GM12865 (cell line): ENCODE measurements at regions not wholly inside any gene's neighbourhood (a gene's known extent, or its start where the extent isn't known, plus 50 kb on each side); places are given as distances from the start of the nearest gene placed in this dataset.

Experiments
- DNase-seq: peaks from one replicate; pipeline ENCODE4 v3.0.0; 2010; ENCODE audit warnings: low read depth
- H3K4me3 ChIP-seq: 2 replicates; pipeline ENCODE4 v1.5.1; 2011; ENCODE audit warnings: mild to moderate bottlenecking, low read depth, low read length, control low read depth
- TF ChIP-seq, protein P1 (sequence below): IDR thresholded peaks from 2 replicates; pipeline ENCODE4 v1.5.1; 2011; ENCODE audit warnings: low read length, control low read depth, low read depth, inconsistent platforms; ENCODE audit not compliant: insufficient read depth; ENCODE audit errors: missing control alignments

DNA sequence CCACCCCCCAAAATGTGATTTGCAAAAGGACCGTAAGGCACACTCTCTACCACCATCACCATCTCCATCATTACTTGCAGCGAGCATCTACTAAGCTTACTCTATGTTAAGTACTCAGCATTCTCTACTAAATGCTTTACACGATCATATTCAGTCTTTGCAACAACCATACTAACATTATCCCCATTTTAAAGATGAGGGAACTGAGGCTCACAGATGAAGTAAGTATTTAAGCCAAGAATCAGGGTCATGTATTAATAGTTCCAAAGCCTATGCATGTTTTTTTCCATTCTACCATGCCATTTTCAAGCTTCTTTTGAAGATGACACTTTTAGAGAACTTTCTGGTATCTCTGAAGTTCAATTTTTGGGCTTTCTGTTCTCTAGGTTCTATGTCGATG lies 121.7 kb upstream of the ANKRD55 start:
- DNase-seq, result no peak
- TF ChIP-seq, protein P1, sequence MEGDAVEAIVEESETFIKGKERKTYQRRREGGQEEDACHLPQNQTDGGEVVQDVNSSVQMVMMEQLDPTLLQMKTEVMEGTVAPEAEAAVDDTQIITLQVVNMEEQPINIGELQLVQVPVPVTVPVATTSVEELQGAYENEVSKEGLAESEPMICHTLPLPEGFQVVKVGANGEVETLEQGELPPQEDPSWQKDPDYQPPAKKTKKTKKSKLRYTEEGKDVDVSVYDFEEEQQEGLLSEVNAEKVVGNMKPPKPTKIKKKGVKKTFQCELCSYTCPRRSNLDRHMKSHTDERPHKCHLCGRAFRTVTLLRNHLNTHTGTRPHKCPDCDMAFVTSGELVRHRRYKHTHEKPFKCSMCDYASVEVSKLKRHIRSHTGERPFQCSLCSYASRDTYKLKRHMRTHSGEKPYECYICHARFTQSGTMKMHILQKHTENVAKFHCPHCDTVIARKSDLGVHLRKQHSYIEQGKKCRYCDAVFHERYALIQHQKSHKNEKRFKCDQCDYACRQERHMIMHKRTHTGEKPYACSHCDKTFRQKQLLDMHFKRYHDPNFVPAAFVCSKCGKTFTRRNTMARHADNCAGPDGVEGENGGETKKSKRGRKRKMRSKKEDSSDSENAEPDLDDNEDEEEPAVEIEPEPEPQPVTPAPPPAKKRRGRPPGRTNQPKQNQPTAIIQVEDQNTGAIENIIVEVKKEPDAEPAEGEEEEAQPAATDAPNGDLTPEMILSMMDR, result no peak
- H3K4me3 ChIP-seq, result no peak overlapping the region

DNA sequence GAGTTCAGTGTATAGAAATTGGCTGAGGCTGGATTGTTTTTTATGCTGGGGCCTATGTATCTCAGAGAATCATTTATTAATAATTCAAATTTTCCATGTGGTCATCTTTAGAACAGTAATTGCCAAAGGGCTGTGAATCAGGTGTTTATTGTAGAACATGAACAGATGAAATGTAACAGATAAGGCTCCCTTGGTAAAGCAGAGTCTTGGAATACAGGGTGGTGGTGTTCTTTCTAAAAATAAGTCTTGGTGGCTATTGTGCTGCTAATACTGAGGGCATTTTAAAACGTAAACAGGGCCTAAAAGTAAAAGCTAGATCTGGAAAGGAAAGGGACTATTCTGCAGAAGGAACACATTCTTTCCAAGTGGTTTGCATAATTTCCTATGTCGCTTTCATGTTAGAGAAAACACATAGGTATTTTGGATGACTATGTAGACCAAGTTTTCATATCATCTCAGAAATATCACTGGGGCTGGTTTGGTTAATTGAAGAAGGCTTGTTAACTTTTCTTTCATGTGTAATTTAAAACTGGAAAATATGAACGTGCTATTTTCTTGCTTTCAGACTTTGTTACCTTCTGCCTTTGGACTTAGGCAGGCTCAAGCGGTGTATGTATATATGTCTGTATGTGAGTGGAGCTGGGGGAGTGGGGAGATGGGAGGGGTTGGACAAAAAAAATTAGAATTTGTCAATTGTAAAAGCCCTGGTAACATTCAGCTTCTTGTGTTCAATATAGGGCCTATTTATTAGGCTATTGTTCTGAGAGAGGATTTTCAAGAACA lies 119.9 kb upstream of the ANKRD55 start:
- TF ChIP-seq, protein P1, result no peak
- DNase-seq, result no peak
- no peak overlapping the region for H3K4me3 ChIP-seq

DNA sequence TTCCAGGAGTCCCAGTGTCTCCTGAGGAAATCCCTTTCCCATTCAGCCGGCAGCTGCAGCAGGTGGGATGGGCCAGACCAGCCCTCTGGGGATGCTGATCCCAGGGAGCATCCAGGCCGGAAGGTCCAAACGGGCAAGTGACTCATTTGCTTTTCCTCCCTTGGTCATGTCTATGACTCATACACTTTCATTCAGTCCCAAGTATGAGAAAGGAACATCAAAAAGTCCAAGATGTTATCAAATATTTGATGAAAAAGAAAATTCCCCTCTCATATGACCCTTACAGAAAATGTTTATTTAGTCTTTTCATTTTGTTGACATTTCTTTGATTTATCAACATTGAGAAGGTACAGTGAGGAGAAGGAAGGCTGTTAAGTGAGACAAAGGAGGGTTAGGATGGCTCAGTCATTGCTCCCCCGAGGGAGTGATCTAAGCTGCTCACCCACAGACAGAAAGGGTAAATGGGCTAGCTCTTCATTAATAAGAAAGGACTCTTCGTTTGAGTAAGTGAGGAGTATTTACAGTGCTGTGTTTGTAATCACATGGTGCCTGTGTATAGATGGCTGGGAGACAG lies 117.6 kb upstream of the ANKRD55 start:
- no peak for DNase-seq
- TF ChIP-seq, protein P1, result no peak
- H3K4me3 ChIP-seq, result no peak overlapping the region

DNA sequence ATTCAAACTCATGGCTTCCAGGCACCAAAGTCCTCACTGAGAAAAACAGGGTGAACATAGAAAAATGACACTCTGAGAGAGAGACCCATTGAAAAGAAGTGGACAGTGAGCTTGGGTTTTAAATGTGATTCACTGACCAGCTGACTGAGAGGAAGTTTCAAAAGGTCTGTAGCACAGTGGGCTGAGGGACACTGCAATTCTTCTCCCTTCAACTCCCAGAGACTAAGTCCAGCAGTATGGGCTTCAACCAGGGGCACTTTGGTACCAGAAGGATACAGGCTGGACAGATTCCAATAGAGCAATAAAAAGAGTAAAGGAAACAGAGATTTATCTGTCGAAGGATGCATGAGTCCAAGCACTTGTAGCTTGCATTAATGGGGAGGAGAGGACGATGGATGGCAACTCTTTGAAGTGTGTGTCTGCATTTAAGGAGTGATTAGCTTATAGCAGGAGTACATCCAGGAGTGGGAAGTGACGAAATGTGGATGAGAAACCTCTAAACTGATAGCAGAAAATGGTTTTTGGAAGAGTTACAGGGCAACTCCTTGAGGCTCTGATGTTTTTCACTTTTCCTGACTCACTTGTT lies 117.0 kb upstream of the ANKRD55 start:
- TF ChIP-seq, protein P1, result no peak
- no peak for DNase-seq
- H3K4me3 ChIP-seq, result no peak overlapping the region

DNA sequence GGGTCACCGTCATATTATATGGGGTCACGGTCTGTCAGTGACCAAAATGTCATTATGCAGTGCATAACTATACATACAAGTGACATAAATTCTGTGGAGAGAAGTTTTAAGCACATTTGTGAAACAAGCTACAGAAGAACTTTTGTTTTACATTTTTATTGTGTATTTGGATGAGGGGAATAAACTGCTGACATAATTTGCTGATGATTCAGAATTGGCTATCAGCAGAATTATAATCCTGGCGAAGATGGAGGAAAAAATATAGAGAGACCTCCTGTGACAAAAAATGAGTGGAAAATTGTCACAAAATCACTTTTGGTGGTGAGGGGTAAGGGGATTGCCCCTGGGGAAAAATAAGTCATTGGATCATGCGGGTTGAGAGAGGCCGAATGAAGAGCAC lies 116.3 kb upstream of the ANKRD55 start:
- TF ChIP-seq, protein P1, result no peak
- DNase-seq, result no peak
- no peak overlapping the region for H3K4me3 ChIP-seq

DNA sequence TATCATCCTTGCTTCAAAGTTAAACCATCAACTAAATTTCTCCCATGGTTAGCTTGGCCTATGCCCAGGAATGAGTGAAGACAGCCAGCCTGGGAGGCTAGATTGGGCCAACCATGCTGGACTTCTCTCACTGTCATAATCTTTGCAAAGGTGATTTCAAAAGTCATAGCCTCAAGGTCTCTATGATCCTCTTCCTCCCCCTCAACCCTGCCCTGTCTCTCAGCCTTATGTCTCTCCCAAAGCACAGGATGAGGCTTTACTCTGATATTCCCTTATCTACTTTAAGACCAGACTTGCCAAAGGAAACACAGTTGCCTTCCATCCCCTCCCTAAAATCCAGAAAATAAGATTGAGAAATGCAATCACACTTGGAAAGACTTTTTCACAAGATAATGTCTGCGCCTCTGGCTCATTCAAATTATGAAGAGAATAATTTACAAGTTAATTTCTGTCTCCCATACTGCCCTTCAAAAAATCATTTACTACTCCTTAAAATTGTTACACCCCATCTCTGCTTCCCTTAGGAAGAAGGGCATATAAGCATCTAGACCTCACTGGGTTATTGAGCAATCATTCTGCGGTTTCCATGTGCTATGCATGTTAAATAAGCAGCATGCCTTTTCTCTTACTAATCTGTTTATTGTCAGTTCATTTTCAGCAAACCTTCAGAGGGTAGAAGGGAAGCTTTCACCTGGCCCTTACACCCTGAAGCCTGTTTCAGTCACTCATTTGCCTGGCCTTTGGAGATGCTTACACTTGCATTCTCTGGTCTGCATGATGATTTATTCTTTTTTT lies 113.8 kb upstream of the ANKRD55 start:
- DNase-seq, result no peak
- TF ChIP-seq, protein P1, result no peak
- H3K4me3 ChIP-seq, result no peak overlapping the region
